Effector memory CD4-positive, alpha-beta T cell (primary cell): ENCODE measurements at regions not wholly inside any gene's neighbourhood (a gene's known extent, or its start where the extent isn't known, plus 50 kb on each side); places are given as distances from the start of the nearest gene placed in this dataset.
"Not testable (repeated sequence)": the region's sequence is repeated elsewhere in the genome, so short reads cannot be mapped to it uniquely, and the experiment has no call there.

Experiments
- DNase-seq, 3 donors: peaks; one replicate each; pipeline ENCODE4 v3.0.0-alpha.2; 2020
- H3K27ac ChIP-seq: 2 replicates; pipeline ENCODE4 v1.7.0; 2013; ENCODE audit warnings: mild to moderate bottlenecking, low read length, moderate library complexity; ENCODE audit not compliant: insufficient read depth, poor library complexity, severe bottlenecking
- H3K27me3 ChIP-seq: replicated peaks from 2 replicates; pipeline ENCODE4 v1.7.0; 2013; ENCODE audit warnings: mild to moderate bottlenecking, low read length; ENCODE audit not compliant: insufficient read depth, control insufficient read depth, poor library complexity, severe bottlenecking
- H3K36me3 ChIP-seq: 2 replicates; pipeline ENCODE4 v1.7.0; 2013; ENCODE audit warnings: mild to moderate bottlenecking, low read length, moderate library complexity; ENCODE audit not compliant: control insufficient read depth, insufficient read depth
- H3K4me1 ChIP-seq: 2 replicates; pipeline ENCODE4 v1.7.0; 2013; ENCODE audit warnings: low read length, mild to moderate bottlenecking; ENCODE audit not compliant: control insufficient read depth, insufficient read depth, poor library complexity, severe bottlenecking
- H3K4me3 ChIP-seq: 2 replicates; pipeline ENCODE4 v1.7.0; 2013; ENCODE audit warnings: low read length, low read depth, mild to moderate bottlenecking; ENCODE audit not compliant: insufficient read depth, poor library complexity, severe bottlenecking
- H3K9me3 ChIP-seq: 2 replicates; pipeline ENCODE4 v1.7.0; 2013; ENCODE audit warnings: mild to moderate bottlenecking, low read length, moderate library complexity; ENCODE audit not compliant: control insufficient read depth

DNA sequence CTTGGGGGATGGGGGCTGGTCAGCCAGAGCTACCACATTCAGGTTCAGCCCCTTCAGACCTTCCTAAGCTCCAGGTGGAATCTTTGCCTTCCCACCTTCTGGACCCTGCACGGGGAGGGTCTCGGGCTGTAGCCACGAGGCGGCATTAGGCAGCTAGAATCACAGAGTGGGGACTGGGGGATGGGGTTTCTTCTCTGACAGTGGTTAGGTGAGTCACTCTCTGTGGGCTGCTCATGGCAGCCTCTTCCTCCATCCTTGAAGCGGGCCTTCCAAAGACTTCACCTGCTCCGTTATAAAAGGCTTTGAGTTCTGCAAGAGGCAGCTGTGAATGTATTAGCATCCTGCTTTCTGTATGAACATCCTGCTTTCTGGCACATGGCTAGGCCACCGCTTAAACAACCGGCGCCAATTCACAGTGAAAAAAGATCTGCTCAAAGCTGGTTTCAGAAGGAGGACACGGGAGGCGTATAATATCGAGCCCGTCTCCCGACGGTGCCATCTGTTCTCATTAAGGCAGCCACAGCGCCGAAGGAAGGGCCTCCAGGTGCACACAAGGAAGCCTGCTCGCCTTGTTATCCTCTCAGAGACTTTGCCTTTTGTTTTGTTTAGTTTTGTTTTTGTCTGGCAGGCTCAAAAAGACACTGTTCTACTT lies 74.3 kb upstream of the IGFBP7 start:
- Histone ChIP-seq H3K4me3 (no peak overlapping the region), H3K36me3 (no peaks in the 10 kb centered on the region), H3K4me1 (no peaks in the 10 kb centered on the region), H3K9me3 (no peaks in the 10 kb centered on the region), H3K27ac (no peak overlapping the region), H3K27me3 (no peaks in the 10 kb centered on the region)
- DNase-seq, result no peak

DNA sequence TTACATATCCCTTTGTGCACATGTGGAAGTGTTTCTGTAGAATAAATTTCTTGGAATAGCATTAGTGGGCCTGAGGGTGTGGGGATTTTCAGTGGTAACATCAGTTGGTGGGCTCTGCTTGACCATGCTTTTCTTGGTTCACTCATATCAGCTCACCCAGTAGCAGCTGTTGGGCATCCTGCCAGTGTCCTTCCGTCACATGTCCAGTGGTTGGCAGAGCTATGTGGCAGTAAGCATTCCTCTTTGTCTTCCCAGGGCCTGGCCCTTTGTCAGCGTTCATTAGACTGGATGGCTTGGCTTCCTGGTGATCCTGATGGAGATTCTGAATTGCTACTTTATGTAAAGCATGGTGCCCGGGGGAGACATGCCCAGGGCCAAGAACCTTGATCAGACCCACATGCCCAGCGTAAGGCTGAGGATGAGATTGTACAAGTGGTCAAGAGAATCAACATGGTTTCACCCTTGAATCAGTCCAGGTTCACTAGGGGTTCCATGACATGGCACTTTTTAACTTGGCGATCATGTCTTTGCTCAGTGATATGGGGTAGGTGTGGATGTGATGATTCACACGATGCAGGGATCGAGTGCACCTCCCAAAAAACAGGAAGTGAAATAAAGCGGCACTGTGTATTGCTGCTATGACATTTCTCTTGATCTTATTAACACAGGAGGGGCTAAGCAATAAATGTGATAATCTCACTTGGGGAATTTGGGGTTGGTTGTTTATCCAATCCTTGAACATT lies 72.1 kb upstream of the IGFBP7 start:
- DNase-seq, result no peak
- Histone ChIP-seq H3K4me3 (no peak overlapping the region), H3K27ac (no peak overlapping the region), H3K9me3 (no peaks in the 10 kb centered on the region), H3K4me1 (no peaks in the 10 kb centered on the region), H3K36me3 (no peaks in the 10 kb centered on the region), H3K27me3 (no peaks in the 10 kb centered on the region)

DNA sequence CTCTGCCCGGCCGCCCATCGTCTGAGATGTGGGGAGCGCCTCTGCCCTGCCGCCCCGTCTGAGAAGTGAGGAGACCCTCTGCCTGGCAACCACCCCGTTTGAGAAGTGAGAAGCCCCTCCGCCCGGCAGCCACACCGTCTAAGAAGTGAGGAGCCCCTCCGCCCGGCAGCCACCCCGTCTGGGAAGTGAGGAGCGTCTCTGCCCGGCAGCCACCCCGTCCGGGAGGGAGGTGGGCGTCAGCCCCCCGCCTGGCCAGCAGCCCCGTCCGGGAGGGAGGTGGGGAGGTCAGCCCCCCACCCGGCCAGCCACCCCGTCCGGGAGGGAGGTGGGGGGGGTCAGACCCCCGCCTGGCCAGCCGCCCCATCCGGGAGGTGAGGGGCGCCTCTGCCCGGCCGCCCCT lies 63.0 kb upstream of the IGFBP7 start:
- not testable (repeated sequence) for DNase-seq, H3K27ac ChIP-seq, H3K36me3 ChIP-seq, H3K27me3 ChIP-seq, H3K9me3 ChIP-seq, H3K4me1 ChIP-seq, H3K4me3 ChIP-seq

DNA sequence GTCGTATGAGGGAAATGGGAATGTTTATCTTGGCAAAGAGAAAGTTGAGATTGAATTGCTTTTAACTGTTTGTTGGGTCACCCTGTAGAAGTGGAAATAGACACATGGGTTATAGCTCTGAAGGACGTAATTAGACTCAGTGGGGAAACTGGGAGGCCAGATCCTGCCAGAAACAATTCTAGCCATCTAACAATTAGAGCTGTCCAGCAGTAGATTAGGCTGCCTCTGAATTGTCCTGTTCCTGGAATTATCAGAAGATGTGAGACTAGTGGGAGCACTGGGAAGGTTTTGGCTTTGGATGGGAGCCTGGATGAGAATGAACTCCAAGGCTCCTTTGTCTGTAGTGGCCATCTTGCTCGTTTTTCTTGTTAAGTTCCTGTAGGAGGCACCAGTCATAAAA lies 61.9 kb upstream of the IGFBP7 start:
- Histone ChIP-seq H3K9me3 (no peaks in the 10 kb centered on the region), H3K4me1 (no peaks in the 10 kb centered on the region), H3K27me3 (no peaks in the 10 kb centered on the region)

DNA sequence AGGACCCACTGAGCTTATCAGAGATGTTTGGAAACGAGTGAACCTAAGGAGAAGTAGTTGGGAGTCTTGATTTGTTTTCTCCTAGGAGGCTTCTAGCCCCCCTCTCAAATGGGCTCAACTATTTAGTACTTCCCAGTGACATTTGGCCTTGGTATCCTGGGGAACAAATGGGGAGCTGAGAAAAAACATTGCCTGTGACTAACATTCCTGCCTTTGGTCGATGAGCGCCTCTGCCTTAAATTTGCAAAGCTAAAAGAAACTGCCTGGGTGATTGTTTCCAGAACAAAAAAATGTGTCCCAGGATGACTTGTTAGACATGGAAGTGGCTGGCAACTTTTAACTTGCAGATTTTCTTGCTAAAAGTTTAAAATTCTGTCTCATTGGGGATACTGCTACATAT lies 58.8 kb upstream of the IGFBP7 start:
- Histone ChIP-seq H3K4me1 (no peaks in the 10 kb centered on the region), H3K27me3 (no peaks in the 10 kb centered on the region), H3K27ac (no peak overlapping the region), H3K4me3 (no peak overlapping the region), H3K36me3 (no peaks in the 10 kb centered on the region), H3K9me3 (no peaks in the 10 kb centered on the region)
- DNase-seq, result no peak

More for the DNA sequence above, 61.9 kb upstream of the IGFBP7 start:
- Histone ChIP-seq H3K27ac (no peak overlapping the region), H3K36me3 (no peaks in the 10 kb centered on the region), H3K4me3 (no peak overlapping the region)
- no peak for DNase-seq

DNA sequence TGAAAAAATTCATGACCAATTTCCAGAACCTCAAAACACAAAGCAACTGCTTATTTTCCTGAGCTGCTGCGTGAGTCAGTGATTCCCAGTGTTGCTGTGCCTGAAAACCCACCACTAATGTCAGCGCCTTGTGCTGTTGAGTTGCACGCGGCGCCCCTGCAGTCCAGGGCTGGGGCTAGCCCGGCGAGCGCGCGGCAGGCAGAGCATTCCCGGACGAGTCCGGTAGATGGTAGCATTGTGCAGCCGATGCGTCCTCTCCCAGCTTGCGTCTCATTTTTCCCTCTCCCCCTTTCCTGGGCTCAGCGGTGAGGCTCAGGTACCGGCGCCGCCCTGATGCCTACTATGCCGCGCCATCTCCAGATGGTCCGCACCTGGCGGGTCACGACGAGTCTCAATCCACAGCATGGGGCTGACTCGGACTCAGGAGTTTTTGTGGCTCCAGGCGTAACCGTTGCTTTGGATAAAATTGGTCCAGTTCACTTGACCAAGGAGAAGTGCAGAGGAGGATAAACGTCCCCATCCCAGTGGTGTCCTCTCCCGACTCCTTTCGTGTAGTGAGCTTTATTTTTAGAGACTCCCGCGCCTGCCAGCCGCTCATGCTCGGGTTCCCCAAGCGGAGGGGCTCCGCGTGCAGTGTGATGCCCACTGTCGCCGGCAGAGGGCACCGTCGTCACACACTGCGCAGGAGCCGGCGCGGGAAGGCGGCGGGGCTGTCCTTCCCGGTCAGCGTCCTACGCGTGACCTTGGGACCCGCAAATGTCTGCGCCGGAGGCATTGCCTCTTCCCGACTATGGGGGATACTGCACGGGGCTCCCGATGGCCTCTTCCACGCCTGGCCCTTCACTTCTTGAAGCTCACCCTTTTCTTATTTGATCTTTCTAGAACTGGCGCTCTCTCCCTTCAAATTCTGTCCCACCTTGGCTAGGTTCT lies 53.6 kb upstream of the IGFBP7 start:
- Histone ChIP-seq H3K9me3 (no peaks in the 10 kb centered on the region), H3K27me3 (no peaks in the 10 kb centered on the region), H3K36me3 (no peaks in the 10 kb centered on the region), H3K4me1 (no peaks in the 10 kb centered on the region), H3K27ac (no peak overlapping the region), H3K4me3 (peak overlapping the region; percentile 74)
- DNase-seq, result peak; percentile 10 to 43 (median 22)

DNA sequence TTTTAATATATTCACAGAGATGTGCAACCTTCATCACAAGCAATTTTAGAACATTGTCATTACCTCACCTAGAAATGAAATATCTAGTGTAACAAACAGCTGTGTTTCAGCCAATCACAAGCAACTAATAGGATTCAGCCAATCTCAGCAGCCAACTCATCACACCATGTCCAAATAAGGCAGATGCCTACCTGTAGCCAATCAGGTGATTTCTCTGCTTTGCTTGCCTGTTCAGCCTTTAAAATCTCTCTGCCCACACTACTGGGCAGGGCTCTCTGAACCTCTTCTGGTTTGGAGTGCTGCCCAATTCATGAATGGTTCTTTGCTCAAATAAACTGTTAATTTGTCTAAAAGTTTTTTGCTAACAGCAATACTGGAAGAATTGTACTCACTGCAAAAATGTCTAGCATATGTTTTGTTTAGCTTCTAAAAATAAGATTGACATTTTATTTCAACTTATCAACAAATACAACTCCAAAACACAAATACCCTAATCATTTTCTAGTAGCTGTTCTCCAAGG lies 52.4 kb upstream of the IGFBP7 start:
- no peaks in the 10 kb centered on the region for H3K36me3 ChIP-seq
- no peaks in the 10 kb centered on the region for H3K27me3 ChIP-seq
- DNase-seq, result no peak
- H3K4me1 ChIP-seq, result no peaks in the 10 kb centered on the region
- H3K9me3 ChIP-seq, result no peaks in the 10 kb centered on the region
- H3K4me3 ChIP-seq, result no peak overlapping the region
- no peak overlapping the region for H3K27ac ChIP-seq
